HUES6 (cell line): ENCODE measurements at regions not wholly inside any gene's neighbourhood (a gene's known extent, or its start where the extent isn't known, plus 50 kb on each side); places are given as distances from the start of the nearest gene placed in this dataset.

ENCODE experiments used
- H3K27ac ChIP-seq: 2 replicates; pipeline ENCODE4 v1.7.0; 2013; ENCODE audit warnings: low read depth, mild to moderate bottlenecking, low read length, inconsistent platforms
- H3K27me3 ChIP-seq: 2 replicates; pipeline ENCODE4 v1.6.1; 2013; ENCODE audit warnings: low read length; ENCODE audit not compliant: control insufficient read depth, insufficient read depth
- H3K36me3 ChIP-seq: 2 replicates; pipeline ENCODE4 v1.6.1; 2013; ENCODE audit warnings: low read length; ENCODE audit not compliant: control insufficient read depth, insufficient read depth
- H3K4me1 ChIP-seq: 2 replicates; pipeline ENCODE4 v1.6.1; 2013; ENCODE audit warnings: low read length; ENCODE audit not compliant: control insufficient read depth, insufficient read depth
- H3K4me3 ChIP-seq: 2 replicates; pipeline ENCODE4 v1.5.1; 2013; ENCODE audit warnings: low read depth, low read length
- H3K9ac ChIP-seq: one replicate; pipeline ENCODE4 v1.6.1; 2013; ENCODE audit warnings: mild to moderate bottlenecking, low read length
- H3K9me3 ChIP-seq: 2 replicates; pipeline ENCODE4 v1.6.1; 2013; ENCODE audit warnings: low read depth, low read length; ENCODE audit not compliant: control insufficient read depth, insufficient read depth

GRCh38 chr1:87922885-87923284, 594.2 kb downstream of the LMO4 start:
- Histone ChIP-seq H3K9me3 (no peaks in the 10 kb centered on the region), H3K9ac (no peak overlapping the region), H3K36me3 (no peaks in the 10 kb centered on the region), H3K4me3 (no peak overlapping the region), H3K27me3 (no peaks in the 10 kb centered on the region), H3K27ac (no peak overlapping the region), H3K4me1 (0 out of 2 replicates have a peak, but pooled peaks cover 2% of the 10 kb centered on the region)

- Histone ChIP-seq H3K9me3 (peaks cover 7% of the 10 kb centered on the region; the same call in 1 of the 2 replicates), H3K36me3 (no peaks in the 10 kb centered on the region), H3K4me1 (0 out of 2 replicates have a peak, but pooled peaks cover 2% of the 10 kb centered on the region), H3K27ac (no peak overlapping the region), H3K9ac (no peak overlapping the region), H3K4me3 (no peak overlapping the region), H3K27me3 (no peaks in the 10 kb centered on the region)
Measured at GRCh38 chr1:87926131-87926830, 597.6 kb downstream of the LMO4 start.

GRCh38 chr1:87926921-87927320, 598.2 kb downstream of the LMO4 start:
- H3K27me3 ChIP-seq, result no peaks in the 10 kb centered on the region
- peaks cover 7% of the 10 kb centered on the region; the same call in 1 of the 2 replicates for H3K9me3 ChIP-seq
- H3K36me3 ChIP-seq, result no peaks in the 10 kb centered on the region
- 0 out of 2 replicates have a peak, but pooled peaks cover 2% of the 10 kb centered on the region for H3K4me1 ChIP-seq
- no peak overlapping the region for H3K4me3 ChIP-seq
- H3K27ac ChIP-seq, result no peak overlapping the region
- no peak overlapping the region for H3K9ac ChIP-seq

GRCh38 chr1:87927391-87928280, 599.0 kb downstream of the LMO4 start:
- Histone ChIP-seq H3K27ac (no peak overlapping the region), H3K36me3 (no peaks in the 10 kb centered on the region), H3K9ac (no peak overlapping the region), H3K4me1 (0 out of 2 replicates have a peak, but pooled peaks cover 2% of the 10 kb centered on the region), H3K27me3 (no peaks in the 10 kb centered on the region), H3K4me3 (no peak overlapping the region), H3K9me3 (peaks cover 13% of the 10 kb centered on the region; the same call in 1 of the 2 replicates)

GRCh38 chr1:87928623-87929022, 599.9 kb downstream of the LMO4 start:
- Histone ChIP-seq H3K9ac (no peak overlapping the region), H3K27me3 (no peaks in the 10 kb centered on the region), H3K9me3 (peaks cover 13% of the 10 kb centered on the region; the same call in 1 of the 2 replicates), H3K36me3 (no peaks in the 10 kb centered on the region), H3K27ac (no peak overlapping the region), H3K4me1 (0 out of 2 replicates have a peak, but pooled peaks cover 2% of the 10 kb centered on the region), H3K4me3 (no peak overlapping the region)

DNA sequence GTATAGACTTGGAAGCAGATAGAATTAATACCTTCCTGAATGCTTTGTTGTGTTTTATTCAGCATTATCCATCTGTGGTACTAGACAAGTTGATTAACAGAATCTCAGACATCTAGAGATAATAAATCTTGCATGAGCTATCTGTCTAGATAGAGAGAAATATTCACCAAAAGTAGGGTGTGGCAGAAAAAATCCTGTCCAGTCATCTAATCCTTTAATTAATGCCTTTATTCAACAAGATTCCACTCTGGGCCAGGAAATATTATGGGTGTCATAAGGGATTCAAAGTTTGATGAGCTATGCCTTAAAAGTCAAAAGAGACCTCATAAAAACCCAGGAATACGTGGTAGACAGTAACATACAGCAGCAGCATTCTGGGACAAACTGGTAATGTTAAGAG, 601.2 kb downstream of the LMO4 start:
- H3K9me3 ChIP-seq, result peaks cover 13% of the 10 kb centered on the region; the same call in 1 of the 2 replicates
- H3K27ac ChIP-seq, result no peak overlapping the region
- no peaks in the 10 kb centered on the region for H3K27me3 ChIP-seq
- 0 out of 2 replicates have a peak, but pooled peaks cover 2% of the 10 kb centered on the region for H3K4me1 ChIP-seq
- no peak overlapping the region for H3K4me3 ChIP-seq
- no peaks in the 10 kb centered on the region for H3K36me3 ChIP-seq
- no peak overlapping the region for H3K9ac ChIP-seq

- no peak overlapping the region for H3K27ac ChIP-seq
- H3K9me3 ChIP-seq, result peaks cover 13% of the 10 kb centered on the region; the same call in 1 of the 2 replicates
- H3K4me1 ChIP-seq, result 0 out of 2 replicates have a peak, but pooled peaks cover 2% of the 10 kb centered on the region
- no peaks in the 10 kb centered on the region for H3K36me3 ChIP-seq
- H3K27me3 ChIP-seq, result no peaks in the 10 kb centered on the region
- no peak overlapping the region for H3K9ac ChIP-seq
- H3K4me3 ChIP-seq, result no peak overlapping the region
Measured at GRCh38 chr1:87930796-87931195, 602.1 kb downstream of the LMO4 start.

- no peak overlapping the region for H3K9ac ChIP-seq
- peaks cover 13% of the 10 kb centered on the region; the same call in 1 of the 2 replicates for H3K9me3 ChIP-seq
- no peaks in the 10 kb centered on the region for H3K4me1 ChIP-seq
- no peaks in the 10 kb centered on the region for H3K36me3 ChIP-seq
- H3K27me3 ChIP-seq, result no peaks in the 10 kb centered on the region
- no peak overlapping the region for H3K27ac ChIP-seq
- H3K4me3 ChIP-seq, result no peak overlapping the region
Measured at GRCh38 chr1:87933171-87933570, 604.5 kb downstream of the LMO4 start.

DNA sequence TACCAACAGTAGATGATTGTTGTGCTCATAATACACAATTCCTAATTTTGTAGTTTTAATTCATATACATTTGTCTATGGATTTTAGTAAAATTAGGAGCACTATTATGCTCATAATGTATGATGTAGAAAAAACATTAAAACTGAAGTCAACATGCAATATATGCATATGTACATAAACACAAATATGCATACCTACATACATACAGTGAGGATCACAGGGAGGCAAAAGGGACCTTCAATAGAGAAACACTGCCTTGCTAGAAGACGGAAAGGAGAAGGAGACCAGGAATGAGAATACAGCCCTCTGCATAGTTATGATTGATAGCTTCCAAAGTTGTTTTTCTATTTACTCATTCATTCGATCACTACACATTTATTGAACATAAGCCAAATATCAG, 606.5 kb downstream of the LMO4 start:
- Histone ChIP-seq H3K9me3 (peaks cover 13% of the 10 kb centered on the region; the same call in 1 of the 2 replicates), H3K36me3 (no peaks in the 10 kb centered on the region), H3K27ac (no peak overlapping the region), H3K4me3 (no peak overlapping the region), H3K4me1 (no peaks in the 10 kb centered on the region), H3K9ac (no peak overlapping the region), H3K27me3 (no peaks in the 10 kb centered on the region)

- H3K4me3 ChIP-seq, result no peak overlapping the region
- no peak overlapping the region for H3K9ac ChIP-seq
- no peaks in the 10 kb centered on the region for H3K36me3 ChIP-seq
- H3K27me3 ChIP-seq, result no peaks in the 10 kb centered on the region
- peaks cover 21% of the 10 kb centered on the region for H3K4me1 ChIP-seq
- H3K9me3 ChIP-seq, result no peaks in the 10 kb centered on the region
- no peak overlapping the region for H3K27ac ChIP-seq
Measured at GRCh38 chr1:87937831-87938395, 609.2 kb downstream of the LMO4 start.
